Glutamatergic neuron (in vitro differentiated cells): ENCODE measurements at regions not wholly inside any gene's neighbourhood (a gene's known extent, or its start where the extent isn't known, plus 50 kb on each side); places are given as distances from the start of the nearest gene placed in this dataset.

ENCODE experiments used
- DNase-seq: peaks from one replicate; pipeline ENCODE4 v3.0.0; 2022
- H3K27ac Mint-ChIP-seq: one replicate; pipeline ENCODE4 v1.8.0; 2020; ENCODE audit warnings: mild to moderate bottlenecking, mixed read lengths, inconsistent platforms; ENCODE audit not compliant: unreplicated experiment
- H3K27me3 Mint-ChIP-seq: one replicate; pipeline ENCODE4 v1.8.0; 2020; ENCODE audit warnings: mild to moderate bottlenecking, moderate library complexity, mixed read lengths, inconsistent platforms; ENCODE audit not compliant: unreplicated experiment
- H3K36me3 Mint-ChIP-seq: one replicate; pipeline ENCODE4 v1.8.0; 2020; ENCODE audit warnings: mild to moderate bottlenecking, mixed read lengths, inconsistent platforms; ENCODE audit not compliant: unreplicated experiment
- H3K4me1 Mint-ChIP-seq: one replicate; pipeline ENCODE4 v1.8.0; 2020; ENCODE audit warnings: mild to moderate bottlenecking, low read depth, mixed read lengths, inconsistent platforms; ENCODE audit not compliant: unreplicated experiment
- H3K4me3 Mint-ChIP-seq: one replicate; pipeline ENCODE4 v1.8.0; 2020; ENCODE audit warnings: mild to moderate bottlenecking, mixed read lengths, inconsistent platforms; ENCODE audit not compliant: unreplicated experiment
- H3K9me3 Mint-ChIP-seq: one replicate; pipeline ENCODE4 v1.8.0; 2020; ENCODE audit warnings: mild to moderate bottlenecking, moderate library complexity, mixed read lengths, inconsistent platforms; ENCODE audit not compliant: unreplicated experiment
- TF ChIP-seq, protein P1 (sequence below): fragments of 200-600 bp; sonication (generic); IDR thresholded peaks from one replicate; pipeline ENCODE4 v1.5.0; 2021; ENCODE audit not compliant: partially characterized antibody, unreplicated experiment

GRCh38 chr18:38330573-38330972 is 765.0 kb upstream of the CELF4 start:
- Mint-ChIP-seq H3K9me3 (peaks cover 2% of the 10 kb centered on the region), H3K27me3 (peaks cover 2% of the 10 kb centered on the region), H3K36me3 (no peaks in the 10 kb centered on the region), H3K27ac (no peak overlapping the region), H3K4me1 (no peaks in the 10 kb centered on the region), H3K4me3 (no peak overlapping the region)
- TF ChIP-seq, protein P1, sequence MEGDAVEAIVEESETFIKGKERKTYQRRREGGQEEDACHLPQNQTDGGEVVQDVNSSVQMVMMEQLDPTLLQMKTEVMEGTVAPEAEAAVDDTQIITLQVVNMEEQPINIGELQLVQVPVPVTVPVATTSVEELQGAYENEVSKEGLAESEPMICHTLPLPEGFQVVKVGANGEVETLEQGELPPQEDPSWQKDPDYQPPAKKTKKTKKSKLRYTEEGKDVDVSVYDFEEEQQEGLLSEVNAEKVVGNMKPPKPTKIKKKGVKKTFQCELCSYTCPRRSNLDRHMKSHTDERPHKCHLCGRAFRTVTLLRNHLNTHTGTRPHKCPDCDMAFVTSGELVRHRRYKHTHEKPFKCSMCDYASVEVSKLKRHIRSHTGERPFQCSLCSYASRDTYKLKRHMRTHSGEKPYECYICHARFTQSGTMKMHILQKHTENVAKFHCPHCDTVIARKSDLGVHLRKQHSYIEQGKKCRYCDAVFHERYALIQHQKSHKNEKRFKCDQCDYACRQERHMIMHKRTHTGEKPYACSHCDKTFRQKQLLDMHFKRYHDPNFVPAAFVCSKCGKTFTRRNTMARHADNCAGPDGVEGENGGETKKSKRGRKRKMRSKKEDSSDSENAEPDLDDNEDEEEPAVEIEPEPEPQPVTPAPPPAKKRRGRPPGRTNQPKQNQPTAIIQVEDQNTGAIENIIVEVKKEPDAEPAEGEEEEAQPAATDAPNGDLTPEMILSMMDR, result no peak
- DNase-seq, result no peak

GRCh38 chr18:38329145-38329544 is 763.5 kb upstream of the CELF4 start:
- TF ChIP-seq, protein P1, result no peak
- Mint-ChIP-seq H3K36me3 (no peaks in the 10 kb centered on the region), H3K4me1 (no peaks in the 10 kb centered on the region), H3K27me3 (peaks cover 2% of the 10 kb centered on the region), H3K4me3 (no peak overlapping the region), H3K9me3 (peaks cover 2% of the 10 kb centered on the region), H3K27ac (no peak overlapping the region)
- no peak for DNase-seq

DNA sequence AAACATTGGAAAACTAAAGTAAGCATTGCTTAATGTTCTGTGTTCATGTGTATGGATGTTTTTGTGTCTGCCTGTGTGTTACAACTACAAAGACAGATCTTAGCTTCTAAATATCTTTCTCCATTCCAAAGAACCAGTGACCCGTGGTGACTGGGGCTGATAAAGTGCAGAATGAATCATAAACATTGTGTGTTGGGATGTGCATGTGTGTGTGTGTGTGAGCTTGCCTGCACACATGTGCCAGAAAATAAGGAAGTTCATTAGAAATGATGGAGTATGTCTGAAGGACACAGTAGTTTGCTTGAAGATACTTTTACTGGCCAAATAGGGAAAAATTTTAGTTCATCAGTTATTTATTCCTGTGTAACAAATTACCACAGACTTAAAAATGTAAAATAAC is 756.6 kb upstream of the CELF4 start:
- Mint-ChIP-seq H3K4me1 (no peaks in the 10 kb centered on the region), H3K36me3 (no peaks in the 10 kb centered on the region), H3K27me3 (no peaks in the 10 kb centered on the region), H3K27ac (no peak overlapping the region), H3K9me3 (peaks cover under 1% of the 10 kb centered on the region), H3K4me3 (no peak overlapping the region)
- no peak for DNase-seq
- TF ChIP-seq, protein P1, result no peak

DNA sequence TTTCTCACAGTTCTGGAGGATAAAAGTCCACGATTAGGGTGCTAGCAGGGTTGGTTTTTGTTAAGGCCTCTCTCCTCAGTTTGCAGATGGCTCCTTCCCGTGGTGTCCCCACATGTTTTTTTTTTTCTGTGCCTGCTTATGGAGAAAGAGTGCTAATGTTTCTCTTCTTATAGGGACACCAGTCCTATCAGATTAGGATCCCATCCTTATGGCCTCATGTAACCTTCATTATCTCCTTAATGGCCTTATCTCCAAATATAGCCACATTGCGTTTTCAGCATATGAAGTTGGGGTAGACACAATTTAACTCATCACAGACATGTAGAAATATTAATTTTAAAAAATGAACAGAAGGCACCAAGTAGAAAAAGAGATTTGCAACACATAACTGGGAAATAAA is 755.7 kb upstream of the CELF4 start:
- TF ChIP-seq, protein P1, result no peak
- no peak for DNase-seq
- Mint-ChIP-seq H3K4me1 (no peaks in the 10 kb centered on the region), H3K27ac (no peak overlapping the region), H3K4me3 (no peak overlapping the region), H3K27me3 (no peaks in the 10 kb centered on the region), H3K36me3 (no peaks in the 10 kb centered on the region), H3K9me3 (no peaks in the 10 kb centered on the region)

GRCh38 chr18:38318416-38318815 is 752.8 kb upstream of the CELF4 start:
- no peaks in the 10 kb centered on the region for H3K27me3 Mint-ChIP-seq
- H3K4me3 Mint-ChIP-seq, result no peak overlapping the region
- TF ChIP-seq, protein P1, result no peak
- DNase-seq, result no peak
- no peaks in the 10 kb centered on the region for H3K9me3 Mint-ChIP-seq
- no peaks in the 10 kb centered on the region for H3K4me1 Mint-ChIP-seq
- no peak overlapping the region for H3K27ac Mint-ChIP-seq
- H3K36me3 Mint-ChIP-seq, result peaks cover 5% of the 10 kb centered on the region
